Suprapubic skin (tissue), 4 donors: ENCODE measurements at regions not wholly inside any gene's neighbourhood (a gene's known extent, or its start where the extent isn't known, plus 50 kb on each side); places are given as distances from the start of the nearest gene placed in this dataset.

ENCODE experiments used
- EP300 ChIP-seq: sonication (generic); formaldehyde crosslinking; IDR thresholded peaks from one replicate; pipeline ENCODE4 v1.6.1; 2017; ENCODE audit warnings: antibody characterized with exemption
- POLR2A ChIP-seq, 2 donors: fragments of 450-650 bp; IDR thresholded peaks; one replicate each; pipeline ENCODE4 v1.6.1; 2017; ENCODE audit warnings: antibody characterized with exemption in 2 of 2, mild to moderate bottlenecking in 2 of 2, moderate library complexity in 2 of 2
- POLR2AphosphoS5 ChIP-seq, 3 donors: sonication (generic); formaldehyde crosslinking; IDR thresholded peaks; one replicate each; pipeline ENCODE4 v1.6.1; 2017; ENCODE audit warnings: antibody characterized with exemption in 3 of 3

- TF ChIP-seq EP300 (no peak), POLR2A (IDR thresholded peaks at IDR 0.05) (no peak), POLR2AphosphoS5 (IDR thresholded peaks at IDR 0.05) (no peak)
Measured at GRCh38 chrX:147522981-147523380, 388.7 kb upstream of the FMR1 start.
